ENCODE measurements at regions not wholly inside any gene's neighbourhood (a gene's known extent, or its start where the extent isn't known, plus 50 kb on each side); places are given as distances from the start of the nearest gene placed in this dataset.

GRCh38 chr9:134500931-134501760 lies 140.5 kb upstream of the COL5A1 start:
- ChIA-PET POLR2A (interaction anchor here (0.6 to 1.0 kb wide), 2 partner anchors 9 to 285 kb away, joined by 3 read pairs; no protein-coding TSS in a partner anchor), CTCF (ENCODE audit: low intra/inter-chr PET ratio) (no interaction called here)
- no peak for DNase-seq (ENCODE audit: extremely low read depth in 1 of 4, low spot score in 3 of 4)
- H4K20me1 ChIP-seq (replicated peaks; ENCODE audit: control insufficient read depth, insufficient read depth, low read length) = no peaks in the 10 kb centered on the region
- ATAC-seq = no peak
- H3K27me3 ChIP-seq (ENCODE audit: control insufficient read depth in 2 of 2, insufficient read depth in 2 of 2, low read length in 2 of 2) = peaks cover 7 to 38% of the 10 kb centered on the region in 2 experiments
- H3K27ac ChIP-seq (ENCODE audit: extremely low read depth, low read depth, low read length) = no peak overlapping the region
- no peak for FAIRE-seq
- no peak for TF ChIP-seq ZFP30 (CRISPR knock-in tag; IDR thresholded peaks at IDR 0.05; ENCODE audit: borderline replicate concordance)
- TF ChIP-seq HCFC1 (IDR thresholded peaks at IDR 0.05; ENCODE audit: low read depth, low read length) = no peak
- no peak for TF ChIP-seq ZNF12 (CRISPR knock-in tag; IDR thresholded peaks at IDR 0.05)
- TF ChIP-seq GTF2A2 (tag; IDR thresholded peaks at IDR 0.05) = no peak
- no peak for TF ChIP-seq E2F1 (CRISPR knock-in tag; IDR thresholded peaks at IDR 0.05)
- no peak for TF ChIP-seq RBBP5 (IDR thresholded peaks at IDR 0.05; ENCODE audit: borderline replicate concordance, insufficient read depth, low read length, poor library complexity, severe bottlenecking)
- no peak for TF ChIP-seq FOXA1 (IDR thresholded peaks at IDR 0.05; ENCODE audit: borderline replicate concordance)
- no peak for TF ChIP-seq ZFP36 (IDR thresholded peaks at IDR 0.05; ENCODE audit: low read depth, low read length, partially characterized antibody)
- no peak for TF ChIP-seq ZKSCAN1 (IDR thresholded peaks at IDR 0.05; ENCODE audit: low read depth, low read length)
- no peak for TF ChIP-seq SIX5 (IDR thresholded peaks at IDR 0.05; ENCODE audit: borderline replicate concordance in 1 of 2, insufficient read depth in 1 of 2, low read depth in 1 of 2, low read length in 2 of 2)
- no peak for TF ChIP-seq IRF9 (tag; IDR thresholded peaks at IDR 0.05)
- TF ChIP-seq E2F3 (CRISPR knock-in tag; IDR thresholded peaks at IDR 0.05) = no peak
- no peak for TF ChIP-seq HEY1 (CRISPR knock-in tag; IDR thresholded peaks at IDR 0.05; ENCODE audit: borderline replicate concordance)
- TF ChIP-seq ATF4 (CRISPR knock-in tag; IDR thresholded peaks at IDR 0.05) = no peak
- TF ChIP-seq GATAD2B (IDR thresholded peaks at IDR 0.05; ENCODE audit: borderline replicate concordance) = no peak
- WGBS (ENCODE audit: insufficient coverage, low coverage, missing lambda C conversion rate) = 37% methylated on average over 31 of the region's 44 CpGs
- intact Hi-C loops (cut with micrococcal nuclease) (no loop called here), in situ Hi-C loops (cut with MboI) (no loop called here)
- no peak overlapping the region for H3K9ac ChIP-seq (ENCODE audit: insufficient read depth in 1 of 2, low read depth in 2 of 2, low read length in 2 of 2)
- no peaks in the 10 kb centered on the region for H3K9me1 ChIP-seq (ENCODE audit: control insufficient read depth, insufficient read depth, low read length)
- H3K79me2 ChIP-seq (ENCODE audit: control insufficient read depth, insufficient read depth, low read length) = no peaks in the 10 kb centered on the region
- H3K9me3 ChIP-seq (replicated peaks; ENCODE audit: control insufficient read depth, insufficient read depth, low read depth, low read length) = no peaks in the 10 kb centered on the region
- no peak overlapping the region for H3K4me2 ChIP-seq (ENCODE audit: insufficient read depth, low read length)
- H3K4me3 ChIP-seq = no peak overlapping the region
- BruUV-seq (replicated peaks) = no TSS peak
- H3K36me3 ChIP-seq (ENCODE audit: control insufficient read depth, insufficient read depth, low read length) = no peaks in the 10 kb centered on the region
- peaks cover 0 to 10% of the 10 kb centered on the region in 2 experiments; a peak in 2 of 5 replicates for H3K4me1 ChIP-seq (replicated peaks in 1 of 2; ENCODE audit: control insufficient read depth in 2 of 2, insufficient read depth in 2 of 2, low read length in 2 of 2)
- no peak overlapping the region for H2AFZ ChIP-seq (ENCODE audit: low read depth, low read length)
